SH-SY5Y (cell line): ENCODE measurements at regions not wholly inside any gene's neighbourhood (a gene's known extent, or its start where the extent isn't known, plus 50 kb on each side); places are given as distances from the start of the nearest gene placed in this dataset.

Experiments used
- GATA2 ChIP-seq: IDR thresholded peaks from 2 replicates; pipeline ENCODE4 v1.6.1; 2011; ENCODE audit warnings: mild to moderate bottlenecking, low read depth, low read length
- GATA3 ChIP-seq: IDR thresholded peaks from 2 replicates; pipeline ENCODE4 v1.6.1; 2011; ENCODE audit warnings: low read depth, mild to moderate bottlenecking, low read length, moderate library complexity

DNA sequence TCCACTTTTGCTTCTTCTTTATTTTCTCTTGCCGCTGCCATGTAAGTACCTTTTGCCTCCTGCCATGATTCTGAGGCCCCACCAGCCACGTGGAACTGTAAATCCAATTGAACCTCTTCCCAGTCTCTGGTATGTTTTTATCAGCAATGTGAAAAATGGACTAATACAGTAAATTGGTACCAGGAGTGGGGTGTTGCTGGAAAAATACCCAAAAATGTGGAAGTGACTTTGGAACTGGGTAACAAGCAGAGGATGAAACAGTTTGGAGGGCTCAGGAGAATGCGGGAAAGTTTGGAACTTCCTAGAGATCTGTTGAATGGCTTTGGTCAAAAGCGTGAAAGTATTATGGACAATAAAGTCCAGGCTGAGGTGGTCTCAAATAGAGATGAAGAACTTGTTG lies 670.3 kb upstream of the ZWINT start:
- no peak for TF ChIP-seq GATA3
- no peak for TF ChIP-seq GATA2

DNA sequence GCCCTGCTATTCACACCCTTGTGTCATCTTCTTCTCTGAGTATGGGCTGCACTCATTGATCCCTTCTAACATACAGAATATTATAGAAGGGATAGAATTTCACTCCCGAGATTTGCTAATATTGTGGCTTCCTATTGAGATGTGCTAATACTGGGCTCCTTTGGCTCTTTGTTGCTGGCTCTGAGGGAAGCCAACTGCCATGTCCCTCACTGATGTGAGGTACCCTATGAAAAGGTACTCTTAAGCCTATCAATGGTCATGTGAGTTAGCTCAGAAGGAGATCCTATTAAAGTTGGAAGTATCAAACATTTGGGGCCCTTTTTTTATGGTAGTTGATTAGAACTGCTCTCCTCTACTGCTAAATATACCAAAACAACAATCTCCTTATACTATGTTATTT lies 665.2 kb upstream of the ZWINT start:
- TF ChIP-seq GATA3, result no peak
- no peak for TF ChIP-seq GATA2

- TF ChIP-seq GATA3, result no peak
- no peak for TF ChIP-seq GATA2
Measured at GRCh38 chr10:57023626-57024025, 662.6 kb upstream of the ZWINT start.

DNA sequence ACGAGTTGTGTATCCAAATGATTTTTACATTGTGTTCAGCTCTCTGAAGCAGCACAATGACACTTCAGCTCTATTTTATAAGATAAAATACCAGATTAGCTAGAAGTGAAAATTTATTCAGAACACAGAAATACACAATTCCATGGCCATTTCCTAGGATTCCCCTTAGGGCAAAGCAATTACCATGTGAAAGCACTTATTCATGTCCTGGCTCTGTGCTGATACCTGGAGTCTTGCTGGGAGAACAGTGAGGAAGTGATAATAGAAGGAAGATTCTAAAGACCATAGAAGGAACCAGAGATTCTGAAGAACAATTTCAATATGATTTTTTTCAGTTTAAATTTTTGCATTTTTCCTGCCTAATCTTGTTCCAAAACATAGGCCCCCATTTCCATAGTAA lies 657.4 kb upstream of the ZWINT start:
- TF ChIP-seq GATA2 (no peak), GATA3 (no peak)

- TF ChIP-seq GATA2, result no peak
- TF ChIP-seq GATA3, result no peak
Measured at GRCh38 chr10:57017356-57018037, 656.4 kb upstream of the ZWINT start.

- TF ChIP-seq GATA3 (no peak), GATA2 (no peak)
Measured at GRCh38 chr10:57015595-57016318, 654.7 kb upstream of the ZWINT start.

GRCh38 chr10:57015187-57015586 lies 654.1 kb upstream of the ZWINT start:
- no peak for TF ChIP-seq GATA2
- TF ChIP-seq GATA3, result no peak

DNA sequence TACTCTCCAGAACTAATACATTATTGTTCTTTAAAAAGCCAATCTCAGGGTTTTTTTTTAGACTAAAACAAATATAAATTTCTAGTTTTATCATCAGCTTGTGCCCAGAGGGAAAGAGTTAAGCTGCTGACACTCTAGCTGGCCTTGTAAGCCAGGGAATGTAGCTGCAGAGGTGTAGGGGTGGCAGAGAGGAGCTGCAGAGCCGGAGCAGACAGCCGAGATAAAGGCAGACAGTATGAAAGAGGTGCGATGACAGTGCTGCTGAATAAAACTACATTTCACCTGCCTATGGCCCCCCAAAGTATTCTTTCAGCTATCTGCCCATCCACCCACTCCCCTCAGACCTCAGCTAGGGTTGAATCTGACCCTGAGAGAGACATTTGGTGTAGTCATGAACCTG lies 653.7 kb upstream of the ZWINT start:
- no peak for TF ChIP-seq GATA2
- TF ChIP-seq GATA3, result no peak

GRCh38 chr10:57008189-57008588 lies 647.1 kb upstream of the ZWINT start:
- TF ChIP-seq GATA3 (no peak), GATA2 (no peak)

GRCh38 chr10:56991591-56992069 lies 630.6 kb upstream of the ZWINT start:
- TF ChIP-seq GATA3 (no peak), GATA2 (no peak)

GRCh38 chr10:56975513-56975912 lies 614.5 kb upstream of the ZWINT start:
- TF ChIP-seq GATA2 (no peak), GATA3 (no peak)

DNA sequence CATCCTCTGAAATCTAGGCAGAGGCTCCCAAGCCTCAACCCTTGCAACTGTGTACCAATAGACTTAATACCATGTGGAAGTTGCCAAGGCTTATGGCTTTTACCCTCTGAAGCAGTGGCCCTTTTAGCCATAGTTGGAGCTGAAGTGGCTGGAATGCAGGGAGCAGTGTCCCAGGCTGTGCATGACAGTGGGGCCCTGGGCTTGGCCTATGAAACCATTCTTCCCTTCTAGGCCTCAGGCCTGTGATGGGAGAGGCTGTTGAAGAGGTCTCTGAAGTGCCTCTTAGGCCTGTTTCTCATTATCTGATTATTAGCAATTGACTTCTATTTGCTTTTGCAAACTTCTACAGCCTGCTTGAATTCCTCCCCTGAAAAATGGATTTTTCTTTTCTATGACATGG lies 612.7 kb upstream of the ZWINT start:
- TF ChIP-seq GATA2, result no peak
- no peak for TF ChIP-seq GATA3

- no peak for TF ChIP-seq GATA2
- TF ChIP-seq GATA3, result no peak
Measured at GRCh38 chr10:56943221-56943755, 582.2 kb upstream of the ZWINT start.

DNA sequence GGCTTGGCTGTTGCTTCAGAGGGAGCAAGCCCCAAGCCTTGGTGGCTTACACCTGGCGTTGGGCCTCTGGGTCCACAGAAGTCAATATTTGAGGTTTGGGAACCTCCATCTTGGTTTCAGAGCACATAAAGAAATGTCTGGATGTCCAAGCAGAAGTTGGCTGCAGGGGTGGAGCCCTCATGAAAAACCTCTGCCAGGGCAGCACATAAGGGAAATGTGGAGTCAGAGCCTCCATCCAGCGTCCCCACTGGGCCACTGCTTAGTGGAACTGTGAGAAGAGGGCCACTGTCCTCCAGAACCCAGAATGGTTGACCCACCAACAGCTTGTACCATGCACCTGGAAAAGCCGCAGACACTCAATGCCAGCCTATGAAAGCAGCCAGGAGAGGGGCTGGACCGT lies 573.5 kb upstream of the ZWINT start:
- TF ChIP-seq GATA3, result no peak
- TF ChIP-seq GATA2, result no peak

- TF ChIP-seq GATA3 (no peak), GATA2 (no peak)
Measured at GRCh38 chr10:56928714-56929113, 567.7 kb upstream of the ZWINT start.
